Fibroblast of lung (primary cell): ENCODE measurements at regions not wholly inside any gene's neighbourhood (a gene's known extent, or its start where the extent isn't known, plus 50 kb on each side); places are given as distances from the start of the nearest gene placed in this dataset.

Experiments
- EZH2 ChIP-seq: IDR thresholded peaks from 2 replicates; pipeline ENCODE4 v1.5.1; 2012; ENCODE audit warnings: low read length, control low read depth, mild to moderate bottlenecking; ENCODE audit errors: missing control alignments
- TF ChIP-seq, protein P1 (sequence below), 2 donors: IDR thresholded peaks in 1 of 2; conservative IDR thresholded peaks in 1 of 2; 1 replicate in 1 of 2; 2 replicates in 1 of 2; pipeline ENCODE4 v1.5.1; 2011 to 2012; ENCODE audit warnings: low read length in 2 of 2, control low read depth in 1 of 2, inconsistent platforms in 1 of 2, low read depth in 1 of 2, mild to moderate bottlenecking in 1 of 2

DNA sequence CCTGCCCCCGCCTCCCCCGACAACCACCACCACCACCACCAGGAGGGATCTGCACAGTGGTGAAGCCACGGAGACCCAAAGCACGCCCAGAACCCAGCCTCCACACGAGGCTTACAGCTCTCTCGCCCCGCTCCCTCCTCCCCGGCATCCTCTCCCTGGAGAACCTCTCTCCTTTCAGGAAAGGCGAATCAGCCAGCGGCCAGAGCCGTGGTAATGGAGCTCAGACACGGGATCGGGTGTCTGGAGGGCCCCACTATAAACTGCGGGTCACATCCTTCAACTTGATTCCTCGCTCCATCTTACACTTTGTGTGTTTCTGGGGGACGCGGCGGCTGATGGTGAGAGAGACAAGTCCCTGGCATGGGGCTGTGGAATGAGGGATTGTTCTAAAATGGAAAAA, 271.5 kb upstream of the SIX2 start:
- TF ChIP-seq, protein P1, sequence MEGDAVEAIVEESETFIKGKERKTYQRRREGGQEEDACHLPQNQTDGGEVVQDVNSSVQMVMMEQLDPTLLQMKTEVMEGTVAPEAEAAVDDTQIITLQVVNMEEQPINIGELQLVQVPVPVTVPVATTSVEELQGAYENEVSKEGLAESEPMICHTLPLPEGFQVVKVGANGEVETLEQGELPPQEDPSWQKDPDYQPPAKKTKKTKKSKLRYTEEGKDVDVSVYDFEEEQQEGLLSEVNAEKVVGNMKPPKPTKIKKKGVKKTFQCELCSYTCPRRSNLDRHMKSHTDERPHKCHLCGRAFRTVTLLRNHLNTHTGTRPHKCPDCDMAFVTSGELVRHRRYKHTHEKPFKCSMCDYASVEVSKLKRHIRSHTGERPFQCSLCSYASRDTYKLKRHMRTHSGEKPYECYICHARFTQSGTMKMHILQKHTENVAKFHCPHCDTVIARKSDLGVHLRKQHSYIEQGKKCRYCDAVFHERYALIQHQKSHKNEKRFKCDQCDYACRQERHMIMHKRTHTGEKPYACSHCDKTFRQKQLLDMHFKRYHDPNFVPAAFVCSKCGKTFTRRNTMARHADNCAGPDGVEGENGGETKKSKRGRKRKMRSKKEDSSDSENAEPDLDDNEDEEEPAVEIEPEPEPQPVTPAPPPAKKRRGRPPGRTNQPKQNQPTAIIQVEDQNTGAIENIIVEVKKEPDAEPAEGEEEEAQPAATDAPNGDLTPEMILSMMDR (conservative IDR thresholded peaks at IDR 0.05 in 1 of 2, IDR thresholded peaks at IDR 0.05 in 1 of 2; ENCODE audit: low read depth in 1 of 2, low read length in 2 of 2), result no peak
- TF ChIP-seq EZH2, result no peak
